Hepatocyte (in vitro differentiated cells): ENCODE measurements at regions not wholly inside any gene's neighbourhood (a gene's known extent, or its start where the extent isn't known, plus 50 kb on each side); places are given as distances from the start of the nearest gene placed in this dataset.

Experiments
- DNase-seq: peaks from one replicate; pipeline ENCODE4 v3.0.0-alpha.2; 2016; ENCODE audit warnings: low spot score
- H2AFZ ChIP-seq: fragments of 200-600 bp; sonication (generic); 2 replicates; pipeline ENCODE4 v1.6.0; 2016; ENCODE audit warnings: antibody characterized with exemption, mild to moderate bottlenecking
- H3K27ac ChIP-seq: fragments of 200-600 bp; sonication (generic); 2 replicates; pipeline ENCODE4 v1.5.1; 2016; ENCODE audit warnings: mild to moderate bottlenecking
- H3K27me3 ChIP-seq: fragments of 200-600 bp; sonication (generic); 2 replicates; pipeline ENCODE4 v1.6.1; 2016
- H3K36me3 ChIP-seq: fragments of 200-600 bp; sonication (generic); replicated peaks from 2 replicates; pipeline ENCODE4 v1.5.1; 2016; ENCODE audit warnings: low read depth; ENCODE audit not compliant: insufficient read depth
- H3K4me1 ChIP-seq: fragments of 200-600 bp; sonication (generic); 2 replicates; pipeline ENCODE4 v1.5.1; 2016; ENCODE audit warnings: mild to moderate bottlenecking, moderate library complexity; ENCODE audit not compliant: insufficient read depth
- H3K4me2 ChIP-seq: fragments of 200-600 bp; sonication (generic); 2 replicates; pipeline ENCODE4 v1.6.0; 2016
- H3K4me3 ChIP-seq: fragments of 200-600 bp; sonication (generic); 2 replicates; pipeline ENCODE4 v1.5.1; 2016; ENCODE audit warnings: mild to moderate bottlenecking
- H3K79me2 ChIP-seq: fragments of 200-600 bp; sonication (generic); 2 replicates; pipeline ENCODE4 v1.6.0; 2017; ENCODE audit warnings: mild to moderate bottlenecking
- H3K9me2 ChIP-seq: fragments of 200-600 bp; sonication (generic); replicated peaks from 2 replicates; pipeline ENCODE4 v1.6.0; 2017; ENCODE audit warnings: mild to moderate bottlenecking; ENCODE audit not compliant: insufficient read depth
- H3K9me3 ChIP-seq: fragments of 200-600 bp; sonication (generic); 2 replicates; pipeline ENCODE4 v1.5.1; 2016; ENCODE audit warnings: low read depth, mild to moderate bottlenecking
- H4K20me1 ChIP-seq: fragments of 200-600 bp; sonication (generic); 2 replicates; pipeline ENCODE4 v1.6.0; 2016; ENCODE audit warnings: mild to moderate bottlenecking; ENCODE audit not compliant: insufficient read depth, poor library complexity, severe bottlenecking
- EZH2 ChIP-seq: fragments of 200-600 bp; sonication (generic); IDR thresholded peaks from 2 replicates; pipeline ENCODE4 v1.6.1; 2016; ENCODE audit warnings: antibody characterized with exemption, mild to moderate bottlenecking, borderline replicate concordance
- EZH2phosphoT487 ChIP-seq: fragments of 200-600 bp; sonication (generic); IDR thresholded peaks from one replicate; pipeline ENCODE4 v1.6.1; 2018; ENCODE audit warnings: antibody characterized with exemption, mild to moderate bottlenecking, low read depth, moderate library complexity; ENCODE audit not compliant: unreplicated experiment, severe bottlenecking
- WGBS: methylation state at CpG from one replicate; pipeline ENCODE4 v1.1.6; 2016; ENCODE audit warnings: low lambda C conversion rate; ENCODE audit errors: missing lambda C conversion rate; 5-methylcytosine and 5-hydroxymethylcytosine counted together
- TF ChIP-seq, protein P1 (sequence below): fragments of 200-600 bp; sonication (generic); IDR thresholded peaks from 2 replicates; pipeline ENCODE4 v1.5.1; 2016; ENCODE audit warnings: antibody characterized with exemption, mild to moderate bottlenecking; ENCODE audit not compliant: poor library complexity

DNA sequence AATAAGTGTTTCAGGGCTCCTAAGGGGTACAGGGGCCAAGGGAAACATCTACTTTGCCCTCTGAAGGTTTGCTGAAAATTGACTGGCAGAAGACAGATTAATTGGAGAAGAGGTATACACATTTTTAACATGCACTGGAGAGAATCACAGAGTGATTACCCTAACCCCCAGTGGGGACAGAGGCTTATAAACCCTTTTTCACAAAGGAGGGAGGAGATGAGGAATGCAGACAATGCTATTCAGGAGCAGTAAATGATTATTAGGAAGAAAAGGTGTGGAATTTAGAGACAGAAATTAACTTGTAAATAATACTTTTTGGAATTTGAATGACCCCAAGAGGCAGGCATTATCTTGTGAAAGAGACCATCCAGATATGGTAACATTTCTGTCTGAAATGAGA lies 582.4 kb upstream of the B3GAT1 start:
- H3K9me2 ChIP-seq: no peaks in the 10 kb centered on the region
- no peaks in the 10 kb centered on the region for H3K36me3 ChIP-seq
- no peaks in the 10 kb centered on the region for H3K9me3 ChIP-seq
- peaks cover 3% of the 10 kb centered on the region for H3K27me3 ChIP-seq
- no peak for DNase-seq
- no peak overlapping the region for H3K27ac ChIP-seq
- H3K4me2 ChIP-seq: no peak overlapping the region
- no peaks in the 10 kb centered on the region for H3K4me1 ChIP-seq
- no peak overlapping the region for H2AFZ ChIP-seq
- no peak overlapping the region for H3K4me3 ChIP-seq
- H3K79me2 ChIP-seq: no peaks in the 10 kb centered on the region
- H4K20me1 ChIP-seq: no peaks in the 10 kb centered on the region
- TF ChIP-seq EZH2: no peak
- TF ChIP-seq, protein P1, sequence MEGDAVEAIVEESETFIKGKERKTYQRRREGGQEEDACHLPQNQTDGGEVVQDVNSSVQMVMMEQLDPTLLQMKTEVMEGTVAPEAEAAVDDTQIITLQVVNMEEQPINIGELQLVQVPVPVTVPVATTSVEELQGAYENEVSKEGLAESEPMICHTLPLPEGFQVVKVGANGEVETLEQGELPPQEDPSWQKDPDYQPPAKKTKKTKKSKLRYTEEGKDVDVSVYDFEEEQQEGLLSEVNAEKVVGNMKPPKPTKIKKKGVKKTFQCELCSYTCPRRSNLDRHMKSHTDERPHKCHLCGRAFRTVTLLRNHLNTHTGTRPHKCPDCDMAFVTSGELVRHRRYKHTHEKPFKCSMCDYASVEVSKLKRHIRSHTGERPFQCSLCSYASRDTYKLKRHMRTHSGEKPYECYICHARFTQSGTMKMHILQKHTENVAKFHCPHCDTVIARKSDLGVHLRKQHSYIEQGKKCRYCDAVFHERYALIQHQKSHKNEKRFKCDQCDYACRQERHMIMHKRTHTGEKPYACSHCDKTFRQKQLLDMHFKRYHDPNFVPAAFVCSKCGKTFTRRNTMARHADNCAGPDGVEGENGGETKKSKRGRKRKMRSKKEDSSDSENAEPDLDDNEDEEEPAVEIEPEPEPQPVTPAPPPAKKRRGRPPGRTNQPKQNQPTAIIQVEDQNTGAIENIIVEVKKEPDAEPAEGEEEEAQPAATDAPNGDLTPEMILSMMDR: no peak
- no peak for TF ChIP-seq EZH2phosphoT487

DNA sequence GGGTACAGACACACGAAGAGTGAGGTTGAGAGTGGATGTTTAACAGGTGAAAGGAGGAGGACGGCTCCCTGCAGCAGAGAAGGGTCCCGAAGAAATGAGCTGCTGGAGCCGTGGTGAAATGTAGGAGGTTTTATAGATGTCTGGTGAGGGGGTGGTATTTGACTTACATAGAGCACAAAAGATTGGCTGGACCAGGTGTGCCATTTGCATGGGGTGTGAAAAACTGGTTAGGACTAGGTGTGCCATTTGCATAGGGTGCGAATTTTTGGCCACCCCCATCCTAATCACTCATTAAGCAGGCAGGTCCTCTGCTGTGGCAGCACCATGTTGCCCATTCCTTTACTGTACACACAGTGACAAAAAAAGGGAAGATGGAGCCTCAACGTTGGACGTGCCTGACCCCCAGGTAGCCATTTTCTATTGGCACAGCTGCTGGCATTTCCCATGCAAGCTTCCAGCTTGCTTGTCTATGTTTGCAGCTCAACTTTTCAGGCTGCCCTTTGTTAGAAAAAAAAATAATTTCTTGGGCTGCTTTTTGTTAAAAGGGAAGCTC lies 581.7 kb upstream of the B3GAT1 start:
- peaks cover 3% of the 10 kb centered on the region for H3K27me3 ChIP-seq
- no peak overlapping the region for H3K4me2 ChIP-seq
- 65% methylated on average over 7 of the region's 7 CpGs for WGBS

GRCh38 chr11:134992981-134993380 lies 580.9 kb upstream of the B3GAT1 start:
- Histone ChIP-seq H3K4me3 (no peak overlapping the region), H3K79me2 (no peaks in the 10 kb centered on the region), H3K27ac (no peak overlapping the region), H3K4me1 (no peaks in the 10 kb centered on the region), H3K4me2 (no peak overlapping the region), H3K36me3 (no peaks in the 10 kb centered on the region), H3K9me2 (no peaks in the 10 kb centered on the region), H3K27me3 (peaks cover 3% of the 10 kb centered on the region), H4K20me1 (no peaks in the 10 kb centered on the region), H3K9me3 (no peaks in the 10 kb centered on the region), H2AFZ (no peak overlapping the region)
- no peak for DNase-seq
- TF ChIP-seq EZH2phosphoT487: no peak
- WGBS: 77% methylated on average over 6 of the region's 6 CpGs

More for the DNA sequence above, 581.7 kb upstream of the B3GAT1 start:
- no peaks in the 10 kb centered on the region for H4K20me1 ChIP-seq
- no peak overlapping the region for H2AFZ ChIP-seq
- TF ChIP-seq, protein P1: no peak
- TF ChIP-seq EZH2phosphoT487 (no peak), EZH2 (no peak)
- no peaks in the 10 kb centered on the region for H3K79me2 ChIP-seq
- no peaks in the 10 kb centered on the region for H3K4me1 ChIP-seq
- no peaks in the 10 kb centered on the region for H3K36me3 ChIP-seq
- H3K9me3 ChIP-seq: no peaks in the 10 kb centered on the region
- H3K27ac ChIP-seq: no peak overlapping the region
- DNase-seq: no peak
- H3K9me2 ChIP-seq: no peaks in the 10 kb centered on the region
- H3K4me3 ChIP-seq: no peak overlapping the region

GRCh38 chr11:134988495-134988894 lies 576.5 kb upstream of the B3GAT1 start:
- Histone ChIP-seq H3K4me3 (no peak overlapping the region), H3K9me2 (no peaks in the 10 kb centered on the region), H3K27me3 (peaks cover 2% of the 10 kb centered on the region), H3K9me3 (no peaks in the 10 kb centered on the region), H3K36me3 (no peaks in the 10 kb centered on the region), H3K4me2 (no peak overlapping the region), H2AFZ (no peak overlapping the region), H4K20me1 (no peaks in the 10 kb centered on the region), H3K27ac (no peak overlapping the region), H3K79me2 (no peaks in the 10 kb centered on the region), H3K4me1 (no peaks in the 10 kb centered on the region)
- no peak for DNase-seq
- TF ChIP-seq, protein P1: no peak
- TF ChIP-seq EZH2: no peak
- TF ChIP-seq EZH2phosphoT487: no peak
- 87% methylated on average over 4 of the region's 4 CpGs for WGBS
